ENCODE measurements at regions not wholly inside any gene's neighbourhood (a gene's known extent, or its start where the extent isn't known, plus 50 kb on each side); places are given as distances from the start of the nearest gene placed in this dataset.

GRCh38 chr10:58094985-58095718 lies 172.5 kb downstream of the IPMK start:
- no peaks in the 10 kb centered on the region for H3K36me3 ChIP-seq (replicated peaks)
- TF ChIP-seq CTCF (IDR thresholded peaks at IDR 0.05; ENCODE audit: low read depth, low read length, missing control alignments) = no peak
- in situ Hi-C loops (cut with HindIII; ENCODE audit: low pct_ligation_motif_present, low sequenced_read_pairs) = no loop called here
- no peak overlapping the region for H3K27ac ChIP-seq
- no peaks in the 10 kb centered on the region for H3K27me3 ChIP-seq (replicated peaks)
- H3K4me3 ChIP-seq (ENCODE audit: low read depth, low read length) = no peak overlapping the region
- DNase-seq = no peak

DNA sequence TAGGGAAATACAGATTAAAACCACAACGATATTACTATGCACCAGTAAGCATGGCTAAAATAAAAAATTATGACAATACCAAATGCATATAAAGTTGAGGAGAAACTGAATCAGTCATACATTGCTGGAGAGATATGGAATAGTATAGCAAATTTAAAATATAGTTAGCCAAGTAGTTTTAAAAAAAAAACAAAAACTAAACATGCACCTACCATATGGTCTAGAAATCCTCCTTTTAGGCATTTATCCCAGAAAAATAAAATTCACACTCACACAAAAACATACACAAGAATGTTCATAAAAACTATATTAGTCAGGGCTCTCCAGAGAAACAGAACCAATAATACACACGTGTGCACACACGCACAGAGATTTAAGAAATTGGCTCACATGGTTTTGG lies 175.8 kb downstream of the IPMK start:
- in situ Hi-C loops (cut with HindIII; ENCODE audit: low pct_ligation_motif_present, low sequenced_read_pairs) = no loop called here
- Histone ChIP-seq H3K27ac (no peak overlapping the region), H3K36me3 (replicated peaks) (no peaks in the 10 kb centered on the region), H3K4me3 (ENCODE audit: low read depth, low read length) (no peak overlapping the region), H3K27me3 (replicated peaks) (no peaks in the 10 kb centered on the region)
- no peak for DNase-seq
- no peak for TF ChIP-seq CTCF (IDR thresholded peaks at IDR 0.05; ENCODE audit: low read depth, low read length, missing control alignments)

- no peak overlapping the region for H3K27ac ChIP-seq
- DNase-seq = no peak
- in situ Hi-C loops (cut with HindIII; ENCODE audit: low pct_ligation_motif_present, low sequenced_read_pairs) = no loop called here
- no peaks in the 10 kb centered on the region for H3K36me3 ChIP-seq (replicated peaks)
- no peak overlapping the region for H3K4me3 ChIP-seq (ENCODE audit: low read depth, low read length)
- no peaks in the 10 kb centered on the region for H3K27me3 ChIP-seq (replicated peaks)
- no peak for TF ChIP-seq CTCF (IDR thresholded peaks at IDR 0.05; ENCODE audit: low read depth, low read length, missing control alignments)
Measured at GRCh38 chr10:58089739-58090138, 178.0 kb downstream of the IPMK start.

DNA sequence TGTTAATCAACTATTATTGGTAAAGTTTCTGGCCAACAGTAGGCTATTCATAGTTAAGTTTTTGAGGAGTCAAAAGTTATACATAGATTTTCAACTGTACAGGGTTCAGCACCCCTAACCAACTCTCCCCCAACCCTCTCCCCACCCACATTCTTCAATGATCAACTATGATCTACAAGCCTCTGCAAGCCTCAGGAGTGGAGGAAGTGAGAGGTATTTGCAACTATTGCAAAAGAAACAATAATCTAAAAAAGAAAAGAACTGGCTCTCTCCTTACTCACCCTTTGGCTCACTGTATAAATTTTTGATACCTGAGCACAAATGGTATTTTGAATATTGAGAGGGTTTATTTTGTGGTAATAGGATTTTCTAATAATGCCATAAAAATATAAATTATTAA lies 179.8 kb downstream of the IPMK start:
- Histone ChIP-seq H3K36me3 (replicated peaks) (no peaks in the 10 kb centered on the region), H3K4me3 (ENCODE audit: low read depth, low read length) (no peak overlapping the region), H3K27ac (no peak overlapping the region), H3K27me3 (replicated peaks) (no peaks in the 10 kb centered on the region)
- no peak for TF ChIP-seq CTCF (IDR thresholded peaks at IDR 0.05; ENCODE audit: low read depth, low read length, missing control alignments)
- DNase-seq = no peak
- in situ Hi-C loops (cut with HindIII; ENCODE audit: low pct_ligation_motif_present, low sequenced_read_pairs) = no loop called here

DNA sequence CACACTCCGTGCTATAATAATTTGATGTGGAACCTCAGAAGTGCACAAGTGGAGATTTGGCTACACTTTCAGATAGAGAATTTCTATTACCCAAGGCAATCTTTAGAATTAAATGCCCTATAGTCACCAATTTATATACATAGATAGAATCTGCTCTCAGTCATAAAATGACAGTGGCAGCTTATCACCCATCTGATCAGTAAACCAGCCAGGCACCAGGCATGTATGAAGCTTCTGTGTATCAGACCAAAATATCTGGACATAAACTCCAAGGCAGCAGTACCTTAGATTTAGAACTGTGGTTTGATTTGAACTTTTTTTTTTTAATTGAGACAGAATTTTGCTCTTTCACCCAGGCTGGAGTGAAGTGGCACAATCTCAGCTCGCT lies 180.9 kb downstream of the IPMK start:
- DNase-seq = no peak
- H3K36me3 ChIP-seq (replicated peaks) = no peaks in the 10 kb centered on the region
- H3K27ac ChIP-seq = no peak overlapping the region
- in situ Hi-C loops (cut with HindIII; ENCODE audit: low pct_ligation_motif_present, low sequenced_read_pairs) = no loop called here
- no peaks in the 10 kb centered on the region for H3K27me3 ChIP-seq (replicated peaks)
- no peak for TF ChIP-seq CTCF (IDR thresholded peaks at IDR 0.05; ENCODE audit: low read depth, low read length, missing control alignments)
- no peak overlapping the region for H3K4me3 ChIP-seq (ENCODE audit: low read depth, low read length)

Data from brain microvascular endothelial cell (primary cell).